GM12878 (cell line): ENCODE measurements at regions not wholly inside any gene's neighbourhood (a gene's known extent, or its start where the extent isn't known, plus 50 kb on each side); places are given as distances from the start of the nearest gene placed in this dataset.

ENCODE experiments used
- ATAC-seq: fragments of 200-7000 bp; cut with Tn5 transposase; 3 replicates; pipeline ENCODE4 v1.9.1; 2020; ENCODE audit warnings: mild to moderate bottlenecking, moderate library complexity
- BruUV-seq: library from RNA; stranded (reverse); fragments of 400-500 nt; replicated peaks from 2 replicates; lab custom pipeline; 2021; lab: Mats Ljungman, UMichigan
- CTCF ChIA-PET: fragments of 300-600 bp; sonication (Branson Sonifier 250); formaldehyde crosslinking; extraction: SDS; loops from one replicate; lab custom pipeline; 2021; ENCODE audit warnings: inconsistent platforms; lab: Yijun Ruan, JAX
- POLR2A ChIA-PET: fragments of 350-600 bp; formaldehyde crosslinking; extraction: SDS; loops from one replicate; lab custom pipeline; 2021; ENCODE audit warnings: inconsistent platforms; lab: Charles Lee
- RAD21 ChIA-PET: fragments of 300-600 bp; sonication (Branson Sonifier 250); formaldehyde crosslinking; loops from one replicate; lab custom pipeline; 2023; ENCODE audit warnings: antibody characterized with exemption; ENCODE audit not compliant: unreplicated experiment; lab: Charles Lee
- SMC1A ChIA-PET: fragments of 300-600 bp; sonication (Branson Sonifier 250); formaldehyde crosslinking; loops from one replicate; lab custom pipeline; 2023; ENCODE audit not compliant: unreplicated experiment, uncharacterized antibody; lab: Charles Lee
- DNase-seq: peaks from one replicate; pipeline ENCODE4 v3.0.0-alpha.2; 2011; ENCODE audit warnings: low read depth, low spot score
- FAIRE-seq: peaks from 3 replicates; lab custom pipeline; 2011; peaks lifted over from hg19 to GRCh38; lab: Jason Lieb, UNC
- H2AFZ ChIP-seq: 2 replicates; pipeline ENCODE4 v1.6.0; 2011; ENCODE audit warnings: low read depth, low read length, control low read depth; ENCODE audit not compliant: control insufficient read depth
- H3K27ac ChIP-seq: 2 replicates; pipeline ENCODE4 v1.5.1; 2011; ENCODE audit warnings: control low read depth; ENCODE audit not compliant: control insufficient read depth, insufficient read depth
- H3K27me3 ChIP-seq, 2 experiments: replicated peaks in 1 of 2; 2 replicates each; pipeline versions ENCODE4 v1.6.0 to v1.6.1; 2011; ENCODE audit warnings: low read length in 1 of 2; ENCODE audit not compliant: control insufficient read depth in 2 of 2, insufficient read depth in 2 of 2
- H3K36me3 ChIP-seq, 2 experiments: 2 replicates each; pipeline ENCODE4 v1.5.1; 2011; ENCODE audit warnings: low read length in 1 of 2; ENCODE audit not compliant: control insufficient read depth in 2 of 2, insufficient read depth in 2 of 2
- H3K4me1 ChIP-seq: 2 replicates; pipeline ENCODE4 v1.6.1; 2011; ENCODE audit warnings: mild to moderate bottlenecking, low read length, moderate library complexity, mixed read lengths; ENCODE audit not compliant: control insufficient read depth, insufficient read depth
- H3K4me2 ChIP-seq: 2 replicates; pipeline ENCODE4 v1.6.0; 2011; ENCODE audit warnings: control low read depth; ENCODE audit not compliant: control insufficient read depth, insufficient read depth
- H3K4me3 ChIP-seq: fragments of 200-600 bp; sonication (generic); 2 replicates; pipeline ENCODE4 v1.5.1; 2016
- H3K79me2 ChIP-seq: 2 replicates; pipeline ENCODE4 v1.6.0; 2011; ENCODE audit warnings: low read length; ENCODE audit not compliant: control insufficient read depth, insufficient read depth
- H3K9ac ChIP-seq: 2 replicates; pipeline ENCODE4 v1.8.0; 2011; ENCODE audit warnings: low read length, control low read depth, mixed read lengths; ENCODE audit not compliant: control insufficient read depth, insufficient read depth
- H3K9me3 ChIP-seq: replicated peaks from 3 replicates; pipeline ENCODE4 v1.5.1; 2011; ENCODE audit warnings: mild to moderate bottlenecking, low read length; ENCODE audit not compliant: control insufficient read depth, insufficient read depth
- H4K20me1 ChIP-seq: 2 replicates; pipeline ENCODE4 v1.6.0; 2011; ENCODE audit not compliant: control insufficient read depth, insufficient read depth
- ASH2L ChIP-seq: fragments of 300-600, 200-600 bp; sonication (generic); IDR thresholded peaks from 2 replicates; pipeline ENCODE4 v1.6.1; 2017; ENCODE audit warnings: low read depth, mild to moderate bottlenecking, borderline replicate concordance
- BMI1 ChIP-seq: fragments of 450-650 bp; IDR thresholded peaks from 2 replicates; pipeline ENCODE4 v1.6.1; 2016; ENCODE audit warnings: mild to moderate bottlenecking, moderate library complexity, borderline replicate concordance
- CBFB ChIP-seq: IDR thresholded peaks from 2 replicates; pipeline ENCODE4 v1.6.1; 2016; ENCODE audit warnings: antibody characterized with exemption, low read depth
- CEBPZ ChIP-seq: fragments of 150-350 bp; IDR thresholded peaks from 2 replicates; pipeline ENCODE4 v1.6.1; 2016; ENCODE audit warnings: low read depth, low read length
- E2F8 ChIP-seq: fragments of 450-650 bp; IDR thresholded peaks from 2 replicates; pipeline ENCODE4 v1.6.1; 2018; ENCODE audit warnings: mild to moderate bottlenecking, low read depth, moderate library complexity; ENCODE audit not compliant: partially characterized antibody
- EGR1 ChIP-seq, 2 experiments: IDR thresholded peaks; 1 replicate in 1 of 2; 2 replicates in 1 of 2; pipeline ENCODE4 v1.6.1; 2011 to 2012; ENCODE audit warnings: low read depth in 2 of 2, low read length in 2 of 2, borderline replicate concordance in 1 of 2, mild to moderate bottlenecking in 1 of 2, moderate library complexity in 1 of 2
- GABPA ChIP-seq: IDR thresholded peaks from 2 replicates; pipeline ENCODE4 v1.6.1; 2014; ENCODE audit warnings: antibody characterized with exemption, low read depth, mild to moderate bottlenecking, inconsistent platforms
- HDGF ChIP-seq: fragments of 450-650 bp; IDR thresholded peaks from 2 replicates; pipeline ENCODE4 v1.6.1; 2016; ENCODE audit warnings: antibody characterized with exemption
- IKZF2 ChIP-seq, 2 experiments: fragments of 450-650 bp; IDR thresholded peaks; 2 replicates each; pipeline ENCODE4 v1.6.1; 2017; ENCODE audit warnings: mild to moderate bottlenecking in 2 of 2, moderate library complexity in 2 of 2
- KDM1A ChIP-seq: fragments of 200-600 bp; sonication (generic); IDR thresholded peaks from 2 replicates; pipeline ENCODE4 v1.6.1; 2016; ENCODE audit warnings: borderline replicate concordance
- KLF5 ChIP-seq: fragments of 450-650 bp; IDR thresholded peaks from 2 replicates; pipeline ENCODE4 v1.6.1; 2014; ENCODE audit warnings: mild to moderate bottlenecking; ENCODE audit not compliant: partially characterized antibody
- MYC ChIP-seq: IDR thresholded peaks from 2 replicates; pipeline ENCODE4 v1.6.1; 2011; ENCODE audit warnings: mild to moderate bottlenecking, low read length, moderate library complexity, inconsistent platforms; ENCODE audit not compliant: insufficient read depth, insufficient replicate concordance, insufficient read length, severe bottlenecking
- RUNX3 ChIP-seq: IDR thresholded peaks from 2 replicates; pipeline ENCODE4 v1.6.1; 2012; ENCODE audit warnings: low read length, inconsistent platforms
- SKIL ChIP-seq: fragments of 450-650 bp; IDR thresholded peaks from 2 replicates; pipeline ENCODE4 v1.6.1; 2017; ENCODE audit warnings: mild to moderate bottlenecking, low read depth, inconsistent platforms; ENCODE audit not compliant: poor library complexity, severe bottlenecking
- SREBF1 ChIP-seq: IDR thresholded peaks from 2 replicates; pipeline ENCODE4 v1.6.1; 2012; ENCODE audit warnings: mild to moderate bottlenecking, low read length
- SREBF2 ChIP-seq: IDR thresholded peaks from 2 replicates; pipeline ENCODE4 v1.6.1; 2012; ENCODE audit warnings: mild to moderate bottlenecking, low read length
- SUZ12 ChIP-seq: fragments of 200-600 bp; sonication (generic); IDR thresholded peaks from one replicate; pipeline ENCODE4 v1.6.1; 2018; ENCODE audit warnings: antibody characterized with exemption, mild to moderate bottlenecking; ENCODE audit not compliant: unreplicated experiment
- TARDBP ChIP-seq: IDR thresholded peaks from 2 replicates; pipeline ENCODE4 v1.6.1; 2016; ENCODE audit warnings: borderline replicate concordance
- YBX1 ChIP-seq: fragments of 450-650 bp; IDR thresholded peaks from 2 replicates; pipeline ENCODE4 v1.6.1; 2016; ENCODE audit warnings: antibody characterized with exemption
- WGBS: methylation state at CpG from one replicate; pipeline ENCODE4 v1.1.6; 2016; ENCODE audit warnings: low lambda C conversion rate; ENCODE audit not compliant: insufficient replicate concordance, insufficient coverage; ENCODE audit errors: missing lambda C conversion rate; 5-methylcytosine and 5-hydroxymethylcytosine counted together
- in situ Hi-C: fragments of 300-500 bp; cut with MboI; formaldehyde crosslinking; loops from 9 replicates; pipeline ENCODE4 v1.14.3; 2018; ENCODE audit warnings: mixed read lengths
- intact Hi-C: fragments of 100-400 bp; cut with micrococcal nuclease; formaldehyde crosslinking; loops from one replicate; pipeline ENCODE4 v1.14.2; 2022; ENCODE audit not compliant: unreplicated experiment

- in situ Hi-C loops = no loop called here
- H3K27me3 ChIP-seq = no peaks in the 10 kb centered on the region
Measured at GRCh38 chr12:72957454-72957853, 685.3 kb downstream of the TRHDE start.

More at GRCh38 chr12:72957454-72957853, 685.3 kb downstream of the TRHDE start:
- ChIA-PET RAD21 (no interaction called here), POLR2A (no interaction called here), CTCF (no interaction called here), SMC1A (no interaction called here)
- TF ChIP-seq GABPA (no peak), YBX1 (no peak), IKZF2 (IDR thresholded peaks at IDR 0.05) (no peak), E2F8 (no peak), KDM1A (no peak), SUZ12 (no peak), MYC (no peak), ASH2L (no peak), CEBPZ (no peak), BMI1 (no peak), RUNX3 (no peak), TARDBP (no peak), CBFB (no peak), HDGF (no peak), KLF5 (no peak), EGR1 (IDR thresholded peaks at IDR 0.05; ENCODE audit: borderline replicate concordance in 1 of 2, low read depth in 2 of 2, low read length in 2 of 2) (no peak), SREBF1 (no peak), SREBF2 (no peak), SKIL (no peak)
- DNase-seq (no peak), ATAC-seq (no peak), FAIRE-seq (no peak)
- intact Hi-C loops = no loop called here
- H3K4me3 ChIP-seq = no peak overlapping the region
- H3K4me2 ChIP-seq = no peak overlapping the region
- H2AFZ ChIP-seq = no peak overlapping the region
- no TSS peak for BruUV-seq
- WGBS = 22% methylated on average over 3 of the region's 3 CpGs
- no peaks in the 10 kb centered on the region for H3K79me2 ChIP-seq
- no peak overlapping the region for H3K9ac ChIP-seq
- no peaks in the 10 kb centered on the region for H4K20me1 ChIP-seq
- no peak overlapping the region for H3K27ac ChIP-seq
- no peaks in the 10 kb centered on the region for H3K9me3 ChIP-seq
- H3K4me1 ChIP-seq = no peaks in the 10 kb centered on the region
- H3K36me3 ChIP-seq = no peaks in the 10 kb centered on the region
